Effector CD4-positive, alpha-beta T cell (primary cell): ENCODE measurements at regions not wholly inside any gene's neighbourhood (a gene's known extent, or its start where the extent isn't known, plus 50 kb on each side); places are given as distances from the start of the nearest gene placed in this dataset.

Experiments used
- DNase-seq: peaks from one replicate; pipeline ENCODE4 v3.0.0-alpha.2; 2020

DNA sequence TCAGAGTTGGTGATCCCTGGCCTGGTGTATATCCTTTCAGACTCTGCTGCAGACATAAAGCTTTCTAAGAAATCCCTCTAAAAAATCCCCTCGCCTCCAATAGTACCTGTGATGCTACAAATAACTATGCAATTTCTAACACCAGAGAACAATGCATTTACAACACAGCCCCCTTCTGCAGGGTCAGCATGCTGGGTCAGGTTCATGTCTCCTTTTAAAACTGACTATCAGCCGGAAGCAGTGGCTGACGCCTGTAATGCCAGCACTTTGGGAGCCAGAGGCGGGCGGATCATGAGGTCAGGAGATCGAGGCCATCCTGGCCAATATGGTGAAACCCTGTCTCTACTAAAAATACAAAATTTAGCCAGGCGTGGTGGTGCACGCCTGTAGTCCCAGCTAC lies 77.0 kb upstream of the SPATA12 start:
- DNase-seq: no peak

DNA sequence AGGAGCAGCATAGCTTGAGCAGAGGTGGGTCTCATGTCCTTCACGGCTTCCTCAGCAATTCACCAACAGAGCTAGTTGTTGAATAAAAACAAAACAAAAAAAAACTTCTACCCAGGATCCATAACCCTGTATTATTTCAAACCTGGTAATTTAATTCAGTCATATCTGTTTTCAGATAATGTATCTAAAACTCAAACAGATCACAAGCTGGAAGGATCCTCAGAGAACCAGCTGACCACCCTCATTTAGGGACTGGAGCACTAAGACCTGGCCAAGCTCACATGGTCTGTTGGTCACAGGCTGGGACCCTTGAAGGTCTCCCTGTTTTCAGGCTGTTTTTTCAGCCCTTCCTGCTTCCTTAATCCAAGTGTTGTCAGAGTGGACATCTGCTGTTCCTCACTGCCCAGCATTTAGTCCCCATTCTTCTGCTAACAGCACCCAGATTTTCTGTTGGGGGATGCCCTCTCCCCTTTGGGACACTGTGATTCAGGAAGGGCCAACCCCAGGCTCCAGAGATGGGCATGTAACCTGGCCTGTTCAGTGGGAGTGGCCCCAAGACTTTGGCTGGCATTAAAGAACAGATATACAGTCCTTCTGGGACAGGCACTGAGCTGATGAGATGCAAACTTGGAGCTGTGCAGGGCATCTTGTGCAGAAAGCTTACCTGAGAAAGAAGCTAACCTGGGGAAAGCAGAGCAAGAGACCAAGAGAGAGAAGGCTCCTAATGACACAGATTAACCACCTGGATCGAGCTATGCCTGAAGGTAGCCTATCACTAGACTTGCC lies 78.8 kb upstream of the SPATA12 start:
- DNase-seq: no peak

DNA sequence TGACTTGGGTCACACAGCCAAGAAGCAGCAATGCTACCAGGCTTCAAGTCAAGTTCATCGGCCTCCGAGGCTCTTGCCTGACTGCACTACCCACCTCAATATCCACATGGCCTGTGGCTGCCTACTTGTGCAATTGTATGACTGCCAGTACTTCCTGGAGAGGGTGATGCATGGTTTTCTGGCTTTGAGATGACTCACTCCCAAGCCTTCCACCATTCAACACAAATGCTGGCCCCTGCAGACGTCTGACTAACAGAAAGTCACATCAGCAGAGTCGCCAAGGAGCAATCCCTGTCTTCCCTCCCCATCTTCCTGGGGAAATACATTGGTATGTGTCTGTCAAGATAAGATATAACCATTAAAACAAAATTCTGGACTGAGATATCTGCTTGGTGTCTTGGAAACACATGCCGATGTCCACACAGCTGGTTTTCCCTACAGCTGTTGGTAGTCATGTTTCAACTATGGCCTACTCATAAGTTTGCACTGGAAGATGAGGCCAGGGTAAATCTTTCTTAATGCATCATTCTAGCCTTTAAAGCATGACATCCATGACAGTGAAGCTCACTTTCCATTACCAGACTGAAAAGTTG lies 79.6 kb upstream of the SPATA12 start:
- no peak for DNase-seq

DNA sequence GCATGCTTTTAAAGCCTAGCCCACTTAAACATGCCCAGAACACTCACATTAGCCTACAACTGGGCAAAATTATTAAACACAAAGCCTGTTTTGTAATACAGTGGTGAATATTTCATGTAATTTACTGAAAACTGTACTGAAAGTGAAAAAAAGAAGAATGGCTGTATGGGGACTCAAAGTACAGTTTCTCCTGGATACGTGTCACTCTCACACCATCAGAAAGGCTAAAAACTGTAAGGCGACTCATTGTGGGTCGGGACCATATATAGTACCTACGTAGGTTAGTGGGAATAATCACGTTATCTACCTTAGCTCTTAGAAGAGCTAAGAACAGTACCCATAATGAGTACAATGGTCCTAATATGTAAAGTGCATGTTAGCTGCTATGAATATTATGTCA lies 80.2 kb upstream of the SPATA12 start:
- DNase-seq: no peak

DNA sequence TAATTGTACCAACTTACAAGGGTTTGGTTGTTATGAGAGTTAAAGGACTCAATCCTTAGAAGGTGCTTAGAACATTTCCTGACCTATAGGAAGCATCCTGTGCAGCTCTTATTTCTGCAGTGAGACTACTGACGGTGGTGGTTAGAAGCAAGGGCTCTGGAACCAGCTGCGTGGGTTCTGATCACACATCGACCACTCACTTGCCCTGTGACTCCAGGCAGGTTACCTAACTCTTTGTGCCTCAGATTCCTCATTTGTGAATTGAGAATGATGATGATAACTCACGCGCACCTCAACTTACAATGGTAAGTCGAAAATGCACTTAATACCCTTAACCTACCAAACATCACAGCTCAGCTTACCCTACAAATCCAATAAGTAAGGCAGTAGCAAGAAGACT lies 80.7 kb upstream of the SPATA12 start:
- no peak for DNase-seq

DNA sequence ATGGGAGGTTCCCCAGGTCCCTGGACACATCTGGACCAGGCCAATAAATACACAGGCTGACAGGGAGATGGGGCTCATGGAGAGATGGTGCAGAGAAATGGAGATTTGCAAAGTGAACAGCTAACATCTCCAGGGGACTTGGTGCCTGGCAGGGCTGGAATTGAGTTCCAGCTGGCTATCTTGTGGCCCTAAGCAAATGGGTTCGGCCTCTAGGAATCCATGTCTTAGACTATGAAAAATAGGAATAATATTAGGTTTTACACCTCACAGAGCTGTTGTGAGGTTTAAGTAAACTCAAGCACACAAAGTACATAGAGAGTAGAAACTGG lies 82.9 kb upstream of the SPATA12 start:
- DNase-seq: no peak

DNA sequence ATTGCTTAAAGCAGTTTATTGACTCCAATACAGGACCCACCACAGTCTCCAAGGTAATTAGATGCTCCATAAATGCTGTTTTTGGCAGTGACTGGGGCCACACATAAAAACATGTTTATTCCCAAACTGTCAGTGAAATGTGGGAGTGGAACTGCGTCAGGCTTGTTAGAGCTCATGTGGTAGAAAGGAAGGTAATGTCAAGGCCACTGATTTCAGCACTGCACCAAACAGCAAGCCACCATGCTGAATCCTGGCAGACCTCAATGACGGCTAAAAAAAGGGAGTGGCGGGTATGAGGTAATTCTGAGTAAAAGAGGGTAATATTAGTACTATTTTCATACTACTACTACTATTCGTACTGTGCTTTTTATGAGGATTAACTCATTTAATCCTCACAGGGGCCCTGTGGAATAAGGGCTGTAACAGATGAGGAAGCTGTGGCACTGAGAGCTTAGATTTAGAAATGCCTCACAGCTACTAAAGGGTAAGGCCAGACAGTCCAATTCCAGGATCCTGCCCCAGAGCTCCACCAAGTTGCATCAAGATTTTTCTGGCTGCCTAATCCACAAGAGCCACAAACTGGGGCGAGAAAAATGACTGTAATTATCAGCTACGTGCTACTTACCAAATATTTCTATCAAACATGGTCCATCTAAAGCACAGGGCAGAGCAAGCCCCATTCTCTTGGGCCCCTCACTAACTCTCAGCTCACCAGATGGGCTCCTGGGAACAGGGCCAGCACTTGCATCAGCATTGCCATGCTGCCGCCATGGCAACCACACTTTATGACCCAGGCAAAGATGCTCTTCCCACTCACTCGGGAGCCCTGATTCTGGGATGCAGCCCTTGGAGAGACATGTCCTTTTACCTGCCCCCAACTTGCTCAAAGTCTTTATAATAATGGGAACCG lies 83.6 kb upstream of the SPATA12 start:
- DNase-seq: no peak

DNA sequence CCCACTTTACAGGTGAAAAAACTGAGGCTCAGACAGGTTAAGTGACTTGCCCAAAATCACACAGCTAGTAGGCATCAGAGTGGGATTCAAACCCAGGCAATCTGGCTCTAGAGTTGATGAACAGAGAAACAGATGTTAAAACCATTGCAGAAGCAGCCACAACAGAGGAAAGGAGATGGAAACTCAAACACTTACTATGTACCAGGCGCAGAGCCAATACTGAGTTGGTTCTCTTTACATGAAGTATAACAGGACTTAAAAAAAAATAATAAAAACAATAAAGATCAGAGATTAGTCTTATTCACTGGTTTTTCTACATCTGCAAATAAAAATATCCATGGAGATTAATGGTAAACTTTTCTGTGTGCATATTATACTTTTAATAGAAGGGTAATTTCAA lies 84.9 kb upstream of the SPATA12 start:
- no peak for DNase-seq

DNA sequence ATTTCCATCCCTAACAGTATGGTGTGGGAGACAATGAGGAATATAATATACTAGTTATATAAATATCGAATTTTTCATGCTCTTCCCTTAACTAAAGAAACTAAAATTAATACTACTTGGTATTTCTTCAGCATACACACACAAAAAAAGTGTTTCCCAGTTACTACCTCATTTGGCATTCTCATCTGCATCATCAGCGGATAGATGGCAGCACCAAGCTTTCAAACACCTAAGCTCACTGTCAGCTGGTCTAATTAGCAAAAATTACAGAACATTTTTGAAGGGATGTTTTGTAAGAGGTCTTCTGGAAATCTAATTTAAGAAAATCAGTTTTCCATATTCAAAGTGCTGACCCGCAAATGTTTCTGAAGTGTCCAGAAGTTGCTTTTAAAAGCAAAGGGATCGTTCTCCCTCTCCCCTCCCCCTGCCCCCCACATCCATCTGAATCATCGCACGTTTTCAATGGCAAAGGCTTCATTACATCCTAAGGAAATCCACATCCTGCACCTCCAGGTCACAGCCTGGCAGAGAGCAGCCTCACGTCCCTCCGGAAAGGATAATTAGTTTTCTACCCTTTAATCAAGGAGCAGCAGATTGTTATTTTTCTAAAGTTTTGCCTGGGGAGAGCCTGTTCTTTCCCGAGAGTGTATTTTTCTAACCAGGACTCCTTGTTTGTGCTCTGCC lies 86.1 kb upstream of the SPATA12 start:
- no peak for DNase-seq

DNA sequence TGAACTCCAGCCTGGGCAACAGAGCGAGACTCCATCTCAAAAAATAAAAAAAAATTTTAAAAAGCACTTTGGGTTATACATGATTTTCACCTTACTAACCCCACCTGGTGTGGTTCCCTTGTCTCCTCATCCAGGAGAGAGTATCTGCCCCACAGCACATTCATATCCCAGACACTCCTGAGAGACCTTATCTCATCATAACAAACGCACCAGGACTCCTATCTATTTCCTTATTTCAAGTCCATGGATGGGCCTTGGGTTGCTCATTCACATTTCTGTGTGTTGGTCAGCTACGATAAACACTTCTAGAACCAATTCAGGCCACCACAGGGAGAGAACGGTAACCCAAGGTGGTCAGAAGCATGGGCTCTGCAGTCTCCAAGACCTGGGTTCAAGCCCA lies 88.6 kb upstream of the SPATA12 start:
- DNase-seq: no peak

DNA sequence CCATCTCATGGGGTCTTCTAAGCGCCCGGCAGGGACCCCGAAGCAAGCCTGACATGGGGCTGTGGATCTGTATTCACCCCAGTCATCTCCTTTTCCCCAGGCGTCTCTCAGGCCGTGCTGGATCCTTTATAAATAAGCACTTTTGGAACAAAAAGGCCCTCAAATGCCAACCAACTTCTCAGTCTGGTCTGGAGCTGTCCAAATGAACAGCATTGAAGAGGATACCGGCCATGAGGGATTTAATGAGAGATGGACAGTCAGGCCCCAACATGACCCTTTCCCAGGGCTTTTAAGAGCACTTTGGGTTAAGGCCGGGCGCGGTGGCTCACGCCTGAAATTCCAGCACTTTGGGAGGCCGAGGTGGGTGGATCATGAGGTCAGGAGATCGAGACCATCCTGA lies 89.2 kb upstream of the SPATA12 start:
- DNase-seq: no peak

DNA sequence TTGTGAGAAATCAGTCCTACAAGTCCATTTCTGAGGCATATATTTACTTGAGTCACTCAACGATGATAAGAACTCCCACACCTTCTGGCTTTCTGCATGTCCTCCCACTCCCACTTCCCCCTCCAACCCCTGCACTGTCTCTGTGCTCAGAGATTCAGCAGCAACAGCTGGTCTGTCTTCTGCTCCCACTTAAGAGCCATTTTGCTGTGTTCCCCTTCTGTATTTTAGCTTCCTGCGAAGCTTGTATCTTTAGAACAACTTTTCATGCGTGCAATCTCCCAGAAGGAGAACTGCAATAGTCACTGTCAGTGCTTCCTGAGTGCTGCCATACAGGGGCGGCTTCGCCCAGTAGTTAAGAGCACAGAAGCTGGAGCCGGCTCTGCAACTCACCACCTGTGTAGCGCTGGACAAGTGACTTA lies 90.0 kb upstream of the SPATA12 start:
- DNase-seq: no peak

DNA sequence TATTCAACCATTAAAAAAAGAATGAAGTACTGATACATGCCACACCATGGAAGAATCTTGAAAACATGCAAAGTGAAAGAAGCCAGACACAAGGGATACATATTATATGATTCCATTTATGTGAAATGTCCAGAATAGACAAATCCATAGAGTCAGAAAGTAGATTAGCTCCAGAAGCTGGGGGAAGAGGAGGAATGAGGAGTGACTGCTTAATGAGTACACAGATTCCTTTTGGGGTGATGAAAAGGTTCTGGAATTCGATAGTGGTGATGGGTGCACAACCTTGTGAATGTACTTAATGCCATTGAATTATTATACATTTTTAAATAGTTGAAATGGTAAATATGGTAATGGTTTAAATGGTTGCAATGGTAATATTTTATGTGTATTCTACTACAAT lies 90.6 kb upstream of the SPATA12 start:
- no peak for DNase-seq

DNA sequence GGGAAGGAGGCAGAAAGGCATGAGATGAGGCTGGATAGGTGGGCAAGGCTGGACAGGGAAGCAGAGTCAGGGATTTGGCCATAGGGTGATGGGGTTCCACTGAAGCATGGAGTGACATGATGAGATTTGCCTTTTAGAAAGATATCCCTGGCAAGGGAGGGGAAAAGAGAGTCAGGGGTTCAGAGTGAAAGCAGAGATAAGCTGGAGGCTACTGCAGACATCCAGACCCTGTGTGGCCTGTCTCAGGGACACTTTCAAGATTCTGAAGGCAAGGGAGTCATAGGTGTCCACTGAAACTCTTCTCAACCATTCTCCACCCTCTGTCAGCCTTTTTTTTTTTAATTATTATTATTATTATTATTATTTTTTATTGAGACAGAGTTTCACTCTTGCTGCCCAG lies 94.0 kb upstream of the SPATA12 start:
- no peak for DNase-seq

DNA sequence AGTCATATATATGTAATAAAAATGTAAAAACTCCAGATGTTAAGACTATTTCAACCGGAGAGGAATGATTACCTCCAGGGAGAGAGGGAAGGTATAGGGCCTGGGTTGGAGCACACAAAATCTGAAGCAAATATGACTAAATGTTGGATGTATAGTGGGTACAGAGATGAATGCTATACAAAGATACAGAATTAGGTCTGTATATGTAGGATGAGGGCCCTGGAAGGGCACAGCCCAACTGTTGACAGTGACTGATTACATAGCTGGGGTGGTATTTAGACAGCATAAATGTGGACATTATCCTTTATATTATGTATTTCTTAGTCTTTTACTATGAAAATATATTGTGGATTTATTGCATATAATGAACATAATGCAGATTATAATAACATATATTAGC lies 94.4 kb upstream of the SPATA12 start:
- DNase-seq: no peak

DNA sequence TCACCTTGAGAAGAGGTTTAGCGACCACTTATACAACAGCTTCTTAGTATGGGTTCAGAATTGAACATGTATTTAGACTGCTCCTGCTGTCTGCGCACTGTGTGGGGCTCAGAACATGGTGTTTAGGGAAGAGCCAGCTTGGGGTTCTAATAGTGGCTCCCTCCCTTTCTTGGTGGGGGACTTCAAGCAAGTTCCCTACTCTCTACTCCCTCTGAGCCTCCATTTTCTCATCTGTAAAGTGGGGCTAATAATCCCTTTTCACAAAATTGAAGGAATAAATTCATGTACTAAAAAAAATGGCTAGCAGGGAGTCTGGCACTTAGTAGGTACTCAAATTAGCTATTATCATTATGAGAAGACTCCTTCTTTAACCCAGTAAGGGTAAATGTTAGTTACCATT lies 97.5 kb upstream of the SPATA12 start:
- no peak for DNase-seq

DNA sequence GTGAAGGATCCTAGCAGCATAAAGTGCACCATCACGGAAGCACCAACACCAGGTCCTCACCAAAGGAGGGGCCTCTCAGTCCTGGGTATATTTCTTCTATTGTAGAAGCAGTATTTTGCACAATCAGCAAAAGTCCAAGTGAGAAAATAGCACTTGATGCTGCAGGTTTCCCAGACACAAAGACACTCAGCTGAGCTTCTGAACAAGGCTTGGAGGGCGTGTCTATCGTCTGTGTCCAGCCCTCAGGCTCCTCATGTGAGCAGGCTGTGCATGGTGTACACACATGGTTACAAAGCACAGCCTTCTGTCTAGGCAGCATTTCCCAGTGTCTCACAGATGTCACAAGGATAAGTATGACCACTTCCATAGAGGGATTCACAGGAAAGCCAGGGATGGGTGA lies 98.3 kb upstream of the SPATA12 start:
- DNase-seq: no peak

DNA sequence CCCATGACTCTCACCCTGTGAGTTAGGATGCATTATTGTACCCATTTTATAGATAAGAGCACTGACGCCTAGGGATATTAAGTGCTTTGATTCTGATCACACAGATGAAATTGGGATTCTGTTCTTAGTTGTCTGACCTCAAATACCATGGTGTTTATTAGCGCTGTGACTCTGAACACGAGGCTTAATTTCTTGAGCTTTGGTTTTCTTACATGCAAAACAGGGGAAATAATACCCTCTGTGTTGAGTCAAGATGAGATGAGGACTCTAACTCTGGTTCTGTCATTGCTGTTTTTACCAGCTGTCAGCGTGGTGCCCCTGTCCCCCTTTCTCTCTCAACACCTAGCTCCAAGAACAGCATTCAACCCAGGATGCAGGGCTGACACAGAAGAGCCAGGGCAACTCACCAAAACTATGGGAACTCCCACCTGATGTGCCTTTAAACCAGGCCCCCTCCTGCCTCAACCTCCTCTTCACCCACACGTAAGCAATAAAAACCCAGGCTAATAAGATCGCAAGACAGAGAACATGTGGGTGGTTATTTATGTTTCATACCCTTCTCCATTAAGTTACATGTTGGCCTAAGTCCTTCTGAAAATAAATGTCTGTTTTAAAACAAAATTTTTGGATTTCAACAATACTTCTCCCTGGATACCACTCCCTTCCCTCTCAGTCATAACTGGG lies 100.1 kb upstream of the SPATA12 start:
- DNase-seq: no peak

DNA sequence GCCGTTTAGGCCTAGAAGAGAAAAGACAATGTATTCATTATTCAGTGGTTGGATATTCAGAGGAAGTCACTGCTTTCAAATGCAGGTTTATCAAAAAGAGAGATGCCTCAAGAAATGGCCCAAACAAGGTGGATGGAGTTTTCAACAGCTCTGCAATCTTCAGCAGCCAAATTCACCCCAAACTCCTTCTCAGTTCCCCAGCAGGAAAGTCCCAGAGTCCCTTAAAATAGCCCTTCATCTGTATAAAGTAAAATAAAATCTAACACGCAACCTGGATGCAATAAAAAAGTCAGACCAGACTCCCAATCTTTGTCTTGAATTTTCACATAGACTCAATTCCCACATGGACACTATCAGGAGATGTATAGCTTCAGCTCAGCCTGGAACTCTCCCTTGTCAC lies 101.6 kb upstream of the SPATA12 start:
- no peak for DNase-seq

DNA sequence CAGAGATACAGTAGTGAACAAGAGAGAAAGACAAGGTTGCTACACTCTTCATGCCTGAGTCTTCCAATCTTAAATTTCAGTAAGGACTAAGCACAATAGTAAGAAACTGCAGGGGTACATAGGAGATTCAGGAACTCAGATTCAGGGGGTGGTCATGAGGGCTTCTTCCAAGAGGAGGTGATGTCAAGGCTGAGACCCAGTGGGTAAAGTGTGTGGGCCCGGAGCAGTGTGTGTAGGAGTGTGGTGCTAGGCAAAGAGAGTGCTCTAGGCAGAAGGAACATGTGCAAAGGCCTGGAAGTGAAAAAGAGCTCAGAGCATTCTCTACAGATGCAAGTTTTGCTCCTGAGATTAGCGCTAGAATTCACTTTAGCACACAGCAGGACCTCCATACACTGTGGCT lies 102.9 kb upstream of the SPATA12 start:
- DNase-seq: no peak

DNA sequence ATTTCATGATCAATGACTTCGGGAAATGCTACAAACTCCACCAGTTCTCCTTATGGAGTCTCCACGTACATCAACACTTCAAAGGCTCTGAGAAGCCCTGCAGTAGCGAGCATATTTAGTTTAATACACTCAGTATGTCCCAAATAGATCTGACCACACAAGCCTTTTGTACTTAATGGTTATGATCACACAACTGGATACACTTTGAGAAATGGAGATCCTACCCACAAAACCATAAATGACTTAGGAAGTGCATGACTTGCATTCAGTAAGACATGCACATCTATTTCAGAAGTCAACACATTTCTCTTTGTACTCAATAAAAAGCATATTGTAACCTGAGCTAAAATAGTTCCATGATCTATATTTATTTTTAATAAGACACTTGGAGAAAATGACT lies 103.6 kb upstream of the SPATA12 start:
- no peak for DNase-seq

DNA sequence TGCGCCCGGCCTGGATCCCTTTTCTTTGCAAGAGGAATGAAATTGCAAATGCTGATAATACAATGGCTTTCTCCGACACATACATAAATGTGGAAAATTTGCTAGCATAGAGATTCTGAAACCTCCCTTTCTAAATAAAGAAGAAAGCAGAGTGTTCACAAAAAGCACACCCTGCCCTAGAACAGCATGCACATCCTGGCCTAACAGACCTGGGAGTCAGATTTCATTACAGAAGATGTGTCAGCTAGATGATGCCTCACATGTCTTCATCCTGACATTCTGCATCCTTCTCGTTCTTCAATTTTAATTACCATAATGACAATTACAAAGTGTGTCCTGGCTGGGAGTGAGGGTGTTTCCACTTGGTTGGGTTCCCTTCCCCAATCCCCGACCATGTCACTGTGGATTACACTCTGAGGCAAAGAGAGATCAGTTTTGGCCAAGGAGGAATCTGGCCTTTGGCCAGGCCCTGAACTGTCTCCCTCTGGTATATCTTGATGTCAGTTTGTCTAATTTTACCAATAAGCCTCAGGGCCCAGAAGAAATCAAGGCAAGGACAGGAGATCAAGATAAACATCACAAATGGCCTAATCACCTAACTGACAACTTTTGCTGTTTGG lies 104.9 kb upstream of the SPATA12 start:
- DNase-seq: no peak
